HG03469 (cell line): ENCODE measurements at regions not wholly inside any gene's neighbourhood (a gene's known extent, or its start where the extent isn't known, plus 50 kb on each side); places are given as distances from the start of the nearest gene placed in this dataset.

Experiments used
- ATAC-seq: cut with Tn5 transposase; IDR thresholded peaks from one replicate; pipeline ENCODE4 v1.9.1; 2021; ENCODE audit warnings: mild to moderate bottlenecking, moderate library complexity, moderate number of reproducible peaks; ENCODE audit not compliant: unreplicated experiment

GRCh38 chr2:126515471-126515870 is 140.5 kb upstream of the GYPC start:
- ATAC-seq: no peak

DNA sequence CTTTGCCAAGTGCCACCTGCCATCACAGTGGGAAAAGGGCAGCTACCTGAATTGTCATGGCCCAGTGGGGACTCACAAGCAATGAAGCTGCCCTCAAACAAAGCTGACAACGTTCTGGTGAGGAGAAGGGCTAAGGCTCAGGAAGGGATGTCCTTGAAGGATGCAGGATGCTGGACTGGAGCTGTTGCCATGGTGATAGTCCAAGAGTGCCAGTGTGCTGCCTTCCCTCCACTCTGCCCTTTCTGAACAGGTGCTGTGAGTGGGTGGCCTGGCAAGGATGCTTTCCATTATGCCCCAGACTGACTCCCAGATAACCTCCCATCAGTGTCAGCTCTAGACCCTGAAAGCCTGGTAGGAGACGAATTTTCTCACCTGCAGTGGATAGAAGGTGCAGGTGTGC is 137.8 kb upstream of the GYPC start:
- ATAC-seq: no peak

DNA sequence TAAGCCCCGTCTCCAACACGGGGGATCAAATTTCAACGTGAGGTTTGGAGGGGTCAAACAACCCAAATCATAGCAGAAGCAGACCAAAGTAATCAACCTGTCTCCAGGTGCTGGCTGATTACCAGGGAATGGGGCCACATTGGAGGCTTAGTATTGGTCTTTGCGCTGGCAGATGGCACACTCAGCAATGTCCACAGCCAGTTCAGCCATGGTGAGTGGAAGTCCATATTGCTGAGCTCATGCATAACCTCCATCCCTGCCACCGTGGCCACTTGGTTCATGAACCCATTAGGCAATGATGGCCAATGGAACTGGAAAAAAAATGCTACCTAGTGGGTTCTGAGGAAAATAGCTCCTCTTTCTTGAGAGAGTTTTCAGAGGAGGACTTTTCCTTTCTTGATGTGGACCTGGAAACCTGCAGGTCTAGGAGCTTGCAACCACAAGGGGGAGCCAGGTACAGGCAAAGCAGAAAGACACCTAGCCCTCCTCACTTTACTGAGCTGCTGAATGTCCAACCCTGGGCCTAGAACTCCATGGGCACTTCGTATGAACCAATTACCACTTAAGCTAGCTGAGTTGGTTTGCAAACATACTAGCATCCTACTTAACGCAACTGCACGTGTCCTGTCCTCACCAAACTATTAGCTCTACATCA is 128.0 kb upstream of the GYPC start:
- no peak for ATAC-seq

DNA sequence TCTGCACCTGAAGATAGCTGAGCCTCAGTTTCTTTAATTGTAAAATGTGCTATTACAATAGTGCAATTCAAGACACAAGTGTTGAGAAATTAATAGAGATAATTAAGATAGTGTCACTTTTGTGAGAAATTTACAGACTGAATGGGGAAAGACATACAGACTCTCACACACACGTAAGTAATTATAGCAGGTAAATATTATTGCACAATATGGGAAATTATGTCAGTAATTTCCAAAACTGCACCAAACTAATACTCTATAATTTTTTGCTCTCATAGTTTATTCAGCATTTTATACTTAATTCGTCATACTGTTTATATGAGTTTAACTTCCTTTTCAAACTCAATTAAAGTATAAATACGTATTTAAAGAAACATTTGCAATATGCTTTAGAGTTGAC is 124.9 kb upstream of the GYPC start:
- ATAC-seq: no peak

DNA sequence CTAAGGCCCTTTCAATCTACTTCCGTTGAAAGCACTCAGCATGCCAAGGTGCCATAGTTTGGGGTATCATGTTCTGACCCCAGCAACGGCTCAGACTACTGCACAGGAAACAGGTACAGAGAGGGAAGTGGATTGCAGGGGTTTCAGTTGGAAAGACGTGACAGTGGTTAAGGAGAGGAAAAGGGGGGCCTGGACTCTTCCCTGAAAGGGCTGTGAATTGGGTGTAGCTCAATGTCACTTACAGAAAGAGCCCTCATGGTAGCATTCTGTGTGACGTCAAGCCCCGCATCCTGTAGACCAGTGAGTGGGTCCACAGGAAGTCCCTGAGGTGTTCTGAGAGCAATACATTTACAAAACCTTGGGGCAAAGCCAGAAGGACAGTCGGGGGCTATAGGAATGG is 121.5 kb upstream of the GYPC start:
- ATAC-seq: no peak

DNA sequence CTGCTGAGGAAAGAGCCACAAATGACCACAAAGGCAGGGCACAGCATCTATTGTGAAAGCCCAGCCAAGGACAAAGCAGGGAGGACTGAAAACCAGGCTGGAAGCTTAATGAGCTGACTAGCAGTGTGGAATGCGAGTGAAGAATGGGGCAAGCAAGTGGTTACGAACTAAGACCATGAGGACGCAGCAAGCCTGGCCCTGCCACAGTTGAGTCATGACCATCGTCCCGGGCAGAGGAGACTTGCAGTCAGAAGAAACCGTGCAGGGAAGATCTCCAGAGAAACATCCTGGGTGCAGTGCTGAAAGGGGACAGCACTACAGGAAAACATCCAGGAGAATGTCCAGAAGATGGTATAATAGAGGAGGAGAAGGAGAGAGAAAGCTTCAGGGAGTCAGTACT is 120.5 kb upstream of the GYPC start:
- no peak for ATAC-seq

- ATAC-seq: no peak
These were observed 119.3 kb upstream of the GYPC start for GRCh38 chr2:126536605-126537200.

DNA sequence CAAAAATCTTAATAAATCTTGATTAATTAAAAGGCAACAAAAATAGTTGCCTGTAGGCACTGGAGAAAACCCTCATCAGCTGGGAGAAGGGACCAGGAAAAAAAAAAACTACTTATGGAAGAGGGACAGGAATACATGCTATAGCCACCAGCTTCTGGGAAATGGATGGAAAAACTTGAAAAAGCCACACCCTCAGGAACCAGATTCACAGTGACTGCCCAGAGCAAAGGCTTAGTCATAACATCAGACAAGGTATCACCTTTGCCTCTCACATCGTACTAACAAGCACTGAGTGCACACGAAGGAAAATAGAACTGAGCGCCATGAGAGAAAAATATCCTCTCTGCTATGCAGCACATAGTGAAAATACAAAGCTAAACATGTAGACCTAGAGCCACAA is 116.9 kb upstream of the GYPC start:
- no peak for ATAC-seq

- no peak for ATAC-seq
These were observed 113.7 kb upstream of the GYPC start for GRCh38 chr2:126542247-126542646.

GRCh38 chr2:126543081-126543480 is 112.9 kb upstream of the GYPC start:
- no peak for ATAC-seq

DNA sequence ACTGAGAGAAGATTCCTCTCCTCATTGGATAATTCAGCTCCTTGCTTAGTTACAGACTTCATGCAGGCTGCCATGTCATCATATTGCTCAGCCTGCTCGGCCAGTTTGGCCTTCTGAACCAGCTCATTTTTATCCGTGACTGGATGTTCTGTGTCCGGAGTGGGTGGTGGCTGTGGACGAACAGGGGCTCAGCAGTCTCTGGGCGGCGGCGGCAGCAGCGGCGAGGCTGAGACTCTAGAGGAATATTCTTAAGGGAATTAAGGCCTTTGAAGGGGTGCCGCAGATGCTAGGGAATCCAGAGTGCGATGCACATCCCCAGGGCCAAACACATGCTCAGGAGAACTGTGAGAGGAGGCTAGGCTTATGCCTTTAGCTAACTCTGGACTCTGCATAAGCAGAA is 97.9 kb upstream of the GYPC start:
- ATAC-seq: no peak

DNA sequence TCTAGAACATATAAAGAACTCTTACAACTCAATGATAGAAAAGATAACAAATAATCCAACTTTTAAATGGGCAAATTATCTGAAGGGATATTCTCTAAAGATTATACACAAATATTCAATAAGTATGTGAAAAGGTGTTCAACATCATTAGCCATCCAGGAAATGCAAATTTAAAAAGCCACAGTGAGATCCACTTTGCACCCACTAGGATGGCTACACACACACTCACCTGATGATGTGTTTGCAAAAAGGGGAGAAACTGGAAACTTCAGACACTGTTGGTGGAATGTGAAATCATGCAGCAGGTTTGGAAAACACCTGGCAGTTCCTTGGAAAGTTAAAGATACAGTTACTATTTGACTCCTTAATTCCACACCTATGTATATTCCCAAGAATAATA is 87.2 kb upstream of the GYPC start:
- ATAC-seq: no peak

GRCh38 chr2:126571403-126571802 is 84.6 kb upstream of the GYPC start:
- no peak for ATAC-seq

DNA sequence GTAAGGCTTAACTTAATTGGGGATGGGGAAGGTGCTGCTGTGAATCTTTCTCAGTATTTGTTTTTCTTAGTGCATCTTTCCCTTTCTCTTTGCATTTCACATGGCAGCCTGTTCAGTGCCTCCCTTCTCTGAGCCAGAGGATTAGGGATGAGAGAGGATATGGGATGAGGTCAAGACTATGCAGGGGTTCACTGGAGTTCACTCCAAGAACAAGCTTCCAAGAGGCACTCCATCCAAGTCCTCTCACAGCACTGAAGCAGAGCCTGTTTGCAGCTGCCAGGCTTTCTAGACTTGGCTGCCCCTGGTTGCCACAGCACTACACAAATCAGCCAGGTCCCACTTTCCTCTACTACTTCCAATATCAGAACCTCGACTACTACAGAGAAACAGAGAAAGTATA is 80.3 kb upstream of the GYPC start:
- ATAC-seq: no peak

DNA sequence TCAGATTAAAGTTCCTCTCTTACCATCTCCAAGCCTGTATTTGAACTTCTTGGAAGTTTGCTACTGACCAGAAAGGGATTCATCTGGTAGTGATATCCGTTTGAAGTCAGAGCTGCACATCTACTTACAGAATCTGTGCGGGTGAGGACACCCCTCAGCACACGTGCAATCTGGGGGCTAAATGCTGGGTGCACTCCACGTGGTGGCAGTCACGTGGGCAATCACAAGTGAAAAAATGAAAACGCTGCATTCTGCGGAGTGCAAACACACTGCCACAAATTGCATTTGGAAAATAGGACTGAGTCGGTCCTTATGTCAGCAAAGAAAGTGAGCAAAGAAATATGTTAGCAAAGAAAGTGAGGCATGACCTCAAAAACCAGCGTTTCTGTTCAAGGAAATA is 76.1 kb upstream of the GYPC start:
- no peak for ATAC-seq

GRCh38 chr2:126586317-126586716 is 69.6 kb upstream of the GYPC start:
- ATAC-seq: no peak

DNA sequence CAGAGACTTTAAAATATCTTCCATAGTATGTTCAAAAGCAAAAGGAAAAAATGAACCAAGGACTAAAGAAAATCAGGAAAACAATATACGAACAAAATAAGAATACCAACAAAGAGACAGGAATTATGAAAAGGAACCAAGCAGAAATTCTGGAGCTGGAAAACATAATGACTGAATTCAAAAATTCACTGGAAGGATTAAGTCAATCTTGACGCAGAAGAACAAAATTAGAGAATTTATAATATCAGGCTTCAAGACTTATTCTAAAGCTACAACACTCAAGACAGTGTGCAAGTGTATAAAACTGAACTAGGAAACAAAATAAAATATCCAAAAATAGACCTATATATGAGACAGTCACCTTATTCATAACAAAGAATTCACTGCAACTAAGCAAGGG is 56.9 kb upstream of the GYPC start:
- ATAC-seq: no peak

DNA sequence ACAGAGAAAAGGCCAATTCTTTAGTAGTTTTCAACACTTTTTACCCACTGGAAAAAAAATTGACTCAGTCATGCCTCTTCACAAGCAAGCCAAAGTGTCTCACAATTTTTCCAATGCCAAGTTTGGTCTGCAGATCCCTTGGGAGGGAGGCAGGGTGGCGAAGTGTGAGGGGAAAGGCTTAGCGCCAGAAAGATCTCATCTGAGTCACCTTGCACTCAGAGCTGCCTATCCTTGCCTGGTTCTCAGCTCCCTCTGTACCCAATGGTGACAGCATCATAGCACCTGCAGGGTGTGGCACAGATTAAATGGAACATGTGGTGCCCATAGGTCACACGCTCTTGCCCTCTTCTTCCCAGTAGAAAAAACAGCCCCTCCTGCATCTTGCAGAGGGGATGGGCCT is 55.2 kb upstream of the GYPC start:
- no peak for ATAC-seq

DNA sequence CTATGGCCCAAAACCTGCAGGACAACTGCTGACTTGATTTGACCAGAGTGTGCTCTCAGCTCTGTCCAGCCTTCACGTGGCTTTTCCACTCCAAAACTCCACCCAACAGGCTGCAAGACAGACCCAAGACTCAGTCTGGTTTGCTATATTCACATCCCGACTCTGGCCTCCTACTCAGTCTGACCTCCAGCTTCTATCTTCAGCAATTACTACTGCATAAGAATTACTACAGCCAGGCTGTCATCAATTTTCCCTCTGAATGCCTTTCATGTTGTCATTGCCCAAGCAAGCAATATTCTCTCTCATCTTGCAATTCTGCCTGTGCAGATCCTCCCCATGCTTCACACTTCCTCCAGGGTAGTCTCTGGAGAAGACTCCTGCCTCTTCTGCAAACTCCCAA is 53.6 kb upstream of the GYPC start:
- ATAC-seq: no peak
